CD8-positive, alpha-beta memory T cell (primary cell): ENCODE measurements at regions not wholly inside any gene's neighbourhood (a gene's known extent, or its start where the extent isn't known, plus 50 kb on each side); places are given as distances from the start of the nearest gene placed in this dataset.

Experiments
- CTCF ChIA-PET: fragments of 350-600 bp; sonication (Branson Sonifier 250); formaldehyde crosslinking; loops from one replicate; lab custom pipeline; 2021; ENCODE audit warnings: antibody characterized with exemption; lab: Charles Lee
- POLR2A ChIA-PET: fragments of 350-600 bp; sonication (Branson Sonifier 250); formaldehyde crosslinking; loops from one replicate; lab custom pipeline; 2021; ENCODE audit warnings: antibody characterized with exemption; lab: Charles Lee
- DNase-seq, 5 donors: peaks; one replicate each; pipeline versions ENCODE4 v3.0.0 to v3.0.0-alpha.2; 2020 to 2022; ENCODE audit warnings: mixed read lengths in 1 of 5
- H3K27ac ChIP-seq: one replicate; pipeline ENCODE4 v1.7.0; 2013; ENCODE audit warnings: low read depth, mild to moderate bottlenecking, low read length, moderate library complexity
- H3K27me3 ChIP-seq: 2 replicates; pipeline ENCODE4 v1.7.0; 2013; ENCODE audit warnings: low read length, mild to moderate bottlenecking; ENCODE audit not compliant: insufficient read depth, poor library complexity, severe bottlenecking
- H3K36me3 ChIP-seq: 2 replicates; pipeline ENCODE4 v1.7.0; 2013; ENCODE audit warnings: mild to moderate bottlenecking, low read length, moderate library complexity; ENCODE audit not compliant: insufficient read depth
- H3K4me1 ChIP-seq: 2 replicates; pipeline ENCODE4 v1.7.0; 2013; ENCODE audit warnings: mild to moderate bottlenecking, low read length, moderate library complexity; ENCODE audit not compliant: insufficient read depth
- H3K4me3 ChIP-seq: 2 replicates; pipeline ENCODE4 v1.7.0; 2013; ENCODE audit warnings: mild to moderate bottlenecking, low read length
- H3K9me3 ChIP-seq: 2 replicates; pipeline ENCODE4 v1.7.0; 2013; ENCODE audit warnings: mild to moderate bottlenecking, low read length
- H3K27ac Mint-ChIP-seq, 8 donors: one replicate each; pipeline ENCODE4 v1.8.0; 2020 to 2021; ENCODE audit warnings: mixed read lengths in 8 of 8, mild to moderate bottlenecking in 6 of 8, inconsistent platforms in 3 of 8, moderate library complexity in 3 of 8
- H3K27me3 Mint-ChIP-seq, 2 donors: one replicate each; pipeline ENCODE4 v1.8.0; 2020 to 2021; ENCODE audit warnings: mixed read lengths in 2 of 2, mild to moderate bottlenecking in 1 of 2, moderate library complexity in 1 of 2
- H3K36me3 Mint-ChIP-seq, 3 donors: one replicate each; pipeline ENCODE4 v1.8.0; 2020 to 2021; ENCODE audit warnings: mixed read lengths in 3 of 3, inconsistent platforms in 1 of 3, mild to moderate bottlenecking in 1 of 3
- H3K4me1 Mint-ChIP-seq, 3 donors: one replicate each; pipeline ENCODE4 v1.8.0; 2020 to 2021; ENCODE audit warnings: mixed read lengths in 3 of 3, inconsistent platforms in 1 of 3, mild to moderate bottlenecking in 1 of 3
- H3K4me3 Mint-ChIP-seq, 7 donors: one replicate each; pipeline ENCODE4 v1.8.0; 2020 to 2021; ENCODE audit warnings: mixed read lengths in 7 of 7, mild to moderate bottlenecking in 6 of 7, moderate library complexity in 4 of 7, inconsistent platforms in 2 of 7
- H3K9me3 Mint-ChIP-seq, 5 donors: one replicate each; pipeline ENCODE4 v1.8.0; 2020 to 2022; ENCODE audit warnings: mixed read lengths in 5 of 5, mild to moderate bottlenecking in 3 of 5, moderate library complexity in 2 of 5, inconsistent platforms in 1 of 5

- Histone ChIP-seq H3K36me3 (no peaks in the 10 kb centered on the region), H3K4me3 (no peak overlapping the region), H3K4me1 (no peaks in the 10 kb centered on the region), H3K27me3 (no peaks in the 10 kb centered on the region), H3K27ac (no peak overlapping the region), H3K9me3 (no peaks in the 10 kb centered on the region)
- Mint-ChIP-seq H3K4me3 (no peak overlapping the region), H3K4me1 (peaks cover 0 to 1% (median 0%) of the 10 kb centered on the region in 3 donors), H3K27ac (peak overlapping the region in 1 of 8 donors; percentile 31), H3K27me3 (no peaks in the 10 kb centered on the region), H3K36me3 (peaks cover 0 to 8% (median 0%) of the 10 kb centered on the region in 3 donors), H3K9me3 (peaks cover 6 to 17% (median 14%) of the 10 kb centered on the region in 5 donors)
- DNase-seq = no peak
- ChIA-PET CTCF (no interaction called here), POLR2A (no interaction called here)
These were observed 86.0 kb downstream of the ZNF726 start for GRCh38 chr19:24000656-24001055.

DNA sequence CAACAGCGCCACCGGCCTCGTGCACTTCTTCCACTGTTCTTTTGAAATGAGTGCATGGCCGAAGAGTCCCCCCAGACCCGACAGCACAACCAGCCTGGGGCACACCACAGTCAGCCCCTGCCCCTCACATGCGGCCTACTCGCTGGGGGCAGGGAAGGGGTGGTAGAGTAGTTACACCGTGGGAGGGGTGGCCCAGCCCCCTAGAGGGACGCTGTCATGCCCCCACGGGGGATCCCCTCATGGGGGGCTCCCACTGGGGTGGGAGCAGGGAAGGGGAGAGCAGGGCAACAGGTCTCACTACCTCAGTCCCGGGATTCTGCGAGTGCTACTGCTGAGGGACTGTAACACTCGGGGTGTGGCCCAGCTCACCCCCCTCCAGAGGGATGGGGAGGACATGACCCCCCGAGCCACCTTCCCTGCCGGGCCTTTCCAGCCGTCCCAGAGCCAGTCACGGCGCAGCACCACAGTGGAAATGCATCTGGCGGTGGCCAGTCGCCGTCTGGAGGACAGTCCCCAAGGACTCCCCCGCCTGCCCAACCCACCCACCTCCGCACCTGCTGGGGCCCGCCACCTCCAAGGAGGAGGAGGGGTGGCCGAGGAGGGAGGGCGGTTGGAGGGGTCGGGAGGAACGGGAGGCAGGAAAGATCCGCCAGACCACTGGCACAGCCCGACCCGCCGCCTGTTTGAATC, 84.6 kb upstream of the ZNF254 start:
- Histone ChIP-seq H3K4me3 (no peak overlapping the region), H3K36me3 (no peaks in the 10 kb centered on the region), H3K9me3 (no peaks in the 10 kb centered on the region), H3K27me3 (no peaks in the 10 kb centered on the region), H3K4me1 (no peaks in the 10 kb centered on the region), H3K27ac (no peak overlapping the region)
- Mint-ChIP-seq H3K9me3 (peaks cover 0 to 8% (median 3%) of the 10 kb centered on the region in 5 donors), H3K4me1 (no peaks in the 10 kb centered on the region), H3K36me3 (peaks cover 0 to 8% (median 0%) of the 10 kb centered on the region in 3 donors), H3K4me3 (no peak overlapping the region), H3K27ac (no peak overlapping the region), H3K27me3 (no peaks in the 10 kb centered on the region)
- ChIA-PET POLR2A (no interaction called here), CTCF (no interaction called here)
- DNase-seq = no peak

DNA sequence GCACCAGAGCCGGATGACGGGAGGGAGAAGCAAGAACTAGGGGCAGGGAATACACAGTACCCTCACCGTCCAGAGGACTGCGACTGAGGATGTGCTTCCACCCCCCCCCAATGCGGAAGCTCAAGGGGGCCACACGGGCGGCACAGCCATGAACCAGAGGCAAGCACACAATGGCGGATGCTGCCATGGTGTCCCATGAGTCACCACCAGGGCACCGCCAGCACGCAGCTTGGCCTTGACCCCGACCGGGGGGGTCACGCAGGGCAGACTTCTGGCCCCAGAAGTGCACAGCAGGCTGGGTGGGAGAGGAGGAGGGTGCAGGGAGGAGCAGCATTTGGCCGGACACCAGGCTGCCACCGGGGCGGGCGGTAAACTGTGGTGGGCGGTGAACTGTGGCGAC, 83.5 kb upstream of the ZNF254 start:
- POLR2A ChIA-PET = no interaction called here
- Histone ChIP-seq H3K36me3 (no peaks in the 10 kb centered on the region), H3K4me1 (no peaks in the 10 kb centered on the region), H3K4me3 (no peak overlapping the region), H3K9me3 (no peaks in the 10 kb centered on the region), H3K27me3 (no peaks in the 10 kb centered on the region), H3K27ac (no peak overlapping the region)
- peaks cover 0 to 3% (median 0%) of the 10 kb centered on the region in 5 donors for H3K9me3 Mint-ChIP-seq
- CTCF ChIA-PET = no interaction called here
- no peaks in the 10 kb centered on the region for H3K4me1 Mint-ChIP-seq
- peaks cover 0 to 8% (median 0%) of the 10 kb centered on the region in 3 donors for H3K36me3 Mint-ChIP-seq
- H3K27ac Mint-ChIP-seq = no peak overlapping the region
- no peak overlapping the region for H3K4me3 Mint-ChIP-seq
- no peaks in the 10 kb centered on the region for H3K27me3 Mint-ChIP-seq
- no peak for DNase-seq

DNA sequence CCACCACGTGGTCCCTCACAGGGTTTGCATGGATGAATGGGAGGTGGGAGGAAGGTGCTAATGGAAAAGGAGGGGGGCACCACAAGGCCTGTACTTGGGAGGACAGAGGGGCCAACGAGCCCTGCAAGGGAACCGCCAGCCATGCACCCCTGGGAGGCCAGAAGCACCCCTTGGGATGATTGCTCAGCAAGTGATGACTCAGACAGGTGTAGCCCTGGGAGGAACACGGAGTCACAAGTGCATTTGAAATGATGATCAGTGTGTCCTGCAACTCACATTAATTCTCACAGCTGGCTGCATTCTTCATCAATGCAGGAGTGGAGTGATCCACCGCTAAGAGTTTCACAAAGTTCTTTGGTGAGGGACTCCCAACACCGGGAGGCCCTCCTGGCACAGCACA, 82.8 kb upstream of the ZNF254 start:
- Mint-ChIP-seq H3K36me3 (peaks cover 0 to 8% (median 0%) of the 10 kb centered on the region in 3 donors), H3K9me3 (peaks cover 0 to 3% (median 0%) of the 10 kb centered on the region in 5 donors), H3K4me3 (no peak overlapping the region), H3K4me1 (no peaks in the 10 kb centered on the region), H3K27me3 (no peaks in the 10 kb centered on the region), H3K27ac (no peak overlapping the region)
- DNase-seq = no peak
- POLR2A ChIA-PET = no interaction called here
- Histone ChIP-seq H3K36me3 (no peaks in the 10 kb centered on the region), H3K4me3 (no peak overlapping the region), H3K27me3 (no peaks in the 10 kb centered on the region), H3K4me1 (no peaks in the 10 kb centered on the region), H3K27ac (no peak overlapping the region), H3K9me3 (no peaks in the 10 kb centered on the region)
- CTCF ChIA-PET = no interaction called here

DNA sequence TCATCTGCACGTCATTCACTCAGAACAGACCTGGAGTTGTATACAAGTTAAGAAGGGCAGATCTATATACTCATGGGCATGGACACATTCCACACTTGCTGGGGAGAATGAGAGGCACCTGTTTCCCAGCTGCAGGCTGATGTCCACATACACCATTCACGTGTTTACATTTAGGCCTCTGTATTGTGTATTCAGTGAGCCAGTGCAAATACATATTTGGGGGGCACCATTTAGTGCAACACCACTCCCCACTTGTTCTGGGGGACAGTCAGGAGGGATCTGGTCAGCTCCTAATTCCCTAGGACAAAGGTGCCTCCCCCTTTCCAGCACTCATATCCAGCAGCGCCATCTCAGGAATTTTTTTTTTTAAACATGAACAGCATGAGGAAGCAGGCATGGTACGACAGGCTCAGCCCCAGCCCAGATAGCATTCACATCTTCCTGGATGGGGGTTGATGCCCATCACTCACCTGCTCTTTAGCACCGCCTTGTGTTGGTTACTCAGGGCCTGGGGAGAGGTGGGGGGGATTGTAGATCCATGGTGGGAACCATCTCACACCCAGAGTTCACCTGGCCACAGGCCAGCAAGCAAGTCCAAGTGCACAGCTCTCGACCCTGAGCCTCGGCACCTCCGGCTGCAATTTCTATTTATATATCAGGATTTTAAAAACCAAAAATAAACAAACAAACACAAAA, 56.9 kb upstream of the ZNF254 start:
- CTCF ChIA-PET = no interaction called here
- Histone ChIP-seq H3K9me3 (no peaks in the 10 kb centered on the region), H3K36me3 (no peaks in the 10 kb centered on the region), H3K27ac (no peak overlapping the region), H3K4me3 (no peak overlapping the region), H3K27me3 (no peaks in the 10 kb centered on the region), H3K4me1 (peaks cover 26% of the 10 kb centered on the region)
- POLR2A ChIA-PET = interaction anchor here (0.6 kb wide), 1 partner anchor 358 kb away, joined by 3 read pairs; no protein-coding TSS in a partner anchor
- no peak for DNase-seq
- Mint-ChIP-seq H3K27ac (peak overlapping the region in 6 of 8 donors; percentile 8 to 70 (median 26)), H3K4me3 (peak overlapping the region in 1 of 7 donors; percentile 38), H3K9me3 (no peaks in the 10 kb centered on the region), H3K4me1 (peaks cover 27 to 61% (median 32%) of the 10 kb centered on the region in 3 donors), H3K27me3 (no peaks in the 10 kb centered on the region), H3K36me3 (peaks cover 0 to 12% (median 0%) of the 10 kb centered on the region in 3 donors)

DNA sequence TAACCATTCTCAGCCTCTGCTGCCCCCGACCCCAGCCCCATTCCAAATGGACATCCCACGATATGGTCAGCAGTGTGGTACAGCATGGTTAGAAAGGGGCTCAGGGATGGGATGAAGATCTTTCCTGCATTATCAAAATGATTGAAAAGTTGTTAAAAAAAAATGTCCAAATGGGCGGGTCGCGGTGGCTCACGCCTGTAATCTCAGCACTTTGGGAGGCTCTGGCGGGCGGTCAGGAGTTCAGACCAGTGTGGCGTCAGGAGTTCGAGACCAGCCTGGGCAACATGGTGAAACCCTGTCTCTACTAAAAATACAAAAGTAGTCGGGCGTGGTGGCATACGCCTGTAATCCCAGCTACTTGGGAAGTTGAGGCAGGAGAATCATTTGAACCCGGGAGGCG, 54.3 kb upstream of the ZNF254 start:
- Histone ChIP-seq H3K4me3 (peak overlapping the region; percentile 99), H3K9me3 (no peaks in the 10 kb centered on the region), H3K27me3 (no peaks in the 10 kb centered on the region), H3K36me3 (peaks cover 8% of the 10 kb centered on the region), H3K27ac (no peak overlapping the region), H3K4me1 (peaks cover 45% of the 10 kb centered on the region)
- Mint-ChIP-seq H3K9me3 (no peaks in the 10 kb centered on the region), H3K4me3 (peak overlapping the region; percentile 99 to 100 (median 100)), H3K36me3 (peaks cover 0 to 27% (median 9%) of the 10 kb centered on the region in 3 donors), H3K27ac (peak overlapping the region; percentile 91 to 99 (median 98)), H3K4me1 (peaks cover 44 to 83% (median 53%) of the 10 kb centered on the region in 3 donors), H3K27me3 (no peaks in the 10 kb centered on the region)
- DNase-seq = no peak
- ChIA-PET CTCF (interaction anchor here (1.6 to 1.8 kb wide), 3 partner anchors 41 to 759 kb away, joined by 3 to 6 read pairs (median 5); partner anchors contain the start of gene ZNF254), POLR2A (interaction anchor here (0.8 to 2.2 kb wide), 7 partner anchors 10 to 1398 kb away, joined by 3 to 20 read pairs (median 8); partner anchors contain the start of genes ZNF254, ZNF492, ZNF675 and ZNF726)

- peak overlapping the region; percentile 91 to 100 (median 99) for H3K27ac Mint-ChIP-seq
- CTCF ChIA-PET = interaction anchor here (0.6 to 1.8 kb wide), 7 partner anchors 13 to 760 kb away, joined by 3 to 6 read pairs (median 3); partner anchors contain the start of gene ZNF254
- no peaks in the 10 kb centered on the region for H3K9me3 Mint-ChIP-seq
- H3K4me3 Mint-ChIP-seq = peak overlapping the region; percentile 99 to 100 (median 100)
- H3K36me3 ChIP-seq = peaks cover 8% of the 10 kb centered on the region
- H3K27me3 ChIP-seq = no peaks in the 10 kb centered on the region
- H3K36me3 Mint-ChIP-seq = peaks cover 0 to 33% (median 9%) of the 10 kb centered on the region in 3 donors
- POLR2A ChIA-PET = interaction anchor here (0.8 to 2.2 kb wide), 10 partner anchors 10 to 1399 kb away, joined by 3 to 20 read pairs (median 8); partner anchors contain the start of genes ZNF254, ZNF492, ZNF675 and ZNF681
- peak overlapping the region; percentile 99 for H3K4me3 ChIP-seq
- H3K9me3 ChIP-seq = no peaks in the 10 kb centered on the region
- H3K27ac ChIP-seq = peak overlapping the region; percentile 89
- H3K27me3 Mint-ChIP-seq = no peaks in the 10 kb centered on the region
- H3K4me1 Mint-ChIP-seq = peaks cover 44 to 86% (median 54%) of the 10 kb centered on the region in 3 donors
- peaks cover 45% of the 10 kb centered on the region for H3K4me1 ChIP-seq
- peak; percentile 77 to 91 (median 83) for DNase-seq
These were observed 53.6 kb upstream of the ZNF254 start for GRCh38 chr19:24033301-24033962.
